H1 (cell line): ENCODE measurements at regions not wholly inside any gene's neighbourhood (a gene's known extent, or its start where the extent isn't known, plus 50 kb on each side); places are given as distances from the start of the nearest gene placed in this dataset.

Experiments used
- CTCF ChIA-PET: fragments of 300-600 bp; sonication (Branson Sonifier 250); formaldehyde crosslinking; loops from one replicate; lab custom pipeline; 2021; ENCODE audit not compliant: partially characterized antibody; lab: Charles Lee
- POLR2A ChIA-PET: fragments of 300-600 bp; sonication (Branson Sonifier 250); formaldehyde crosslinking; loops from one replicate; lab custom pipeline; 2021; ENCODE audit warnings: inconsistent platforms; ENCODE audit not compliant: partially characterized antibody; lab: Charles Lee
- DNase-seq, 2 experiments: peaks; one replicate each; pipeline versions ENCODE4 v3.0.0 to v3.0.0-alpha.2; 2010 to 2022; ENCODE audit warnings: low spot score in 2 of 2, low read depth in 1 of 2, mixed read lengths in 1 of 2
- FAIRE-seq: peaks from 2 replicates; lab custom pipeline; 2011; peaks lifted over from hg19 to GRCh38; lab: Jason Lieb, UNC
- H2AFZ ChIP-seq: 2 replicates; pipeline ENCODE4 v1.8.1; 2012; ENCODE audit warnings: low read length, inconsistent platforms
- H2AK5ac ChIP-seq: 2 replicates; pipeline ENCODE4 v1.6.1; 2013; ENCODE audit warnings: low read depth, low read length
- H2BK120ac ChIP-seq: replicated peaks from 2 replicates; pipeline ENCODE3; 2013; ENCODE audit warnings: low read depth, low read length, inconsistent platforms
- H2BK12ac ChIP-seq: 2 replicates; pipeline ENCODE4 v1.6.1; 2013; ENCODE audit warnings: low read depth, low read length
- H2BK15ac ChIP-seq: 2 replicates; pipeline ENCODE4 v1.6.1; 2013; ENCODE audit warnings: low read length
- H2BK20ac ChIP-seq: 2 replicates; pipeline ENCODE4 v1.6.1; 2013; ENCODE audit warnings: low read length
- H2BK5ac ChIP-seq: 2 replicates; pipeline ENCODE4 v1.6.1; 2013; ENCODE audit warnings: low read depth, low read length
- H3K14ac ChIP-seq: 2 replicates; pipeline ENCODE4 v1.6.1; 2013; ENCODE audit warnings: inconsistent platforms; ENCODE audit not compliant: insufficient read length
- H3K18ac ChIP-seq: 2 replicates; pipeline ENCODE4 v1.6.1; 2013; ENCODE audit warnings: low read length; ENCODE audit errors: extremely low read depth
- H3K23ac ChIP-seq: 2 replicates; pipeline ENCODE4 v1.6.1; 2013; ENCODE audit warnings: inconsistent platforms; ENCODE audit not compliant: insufficient read length
- H3K23me2 ChIP-seq: 2 replicates; pipeline ENCODE4 v1.6.1; 2013; ENCODE audit warnings: low read depth, low read length
- H3K27ac ChIP-seq: 2 replicates; pipeline ENCODE4 v1.6.1; 2011; ENCODE audit warnings: low read depth, low read length, inconsistent platforms
- H3K27me3 ChIP-seq, 4 experiments: replicated peaks in 1 of 4; 1 replicate in 1 of 4; 2 replicates in 3 of 4; pipeline versions ENCODE4 v1.6.1 to v1.8.1; 2011 to 2013; ENCODE audit warnings: low read length in 3 of 4, mild to moderate bottlenecking in 3 of 4, inconsistent platforms in 2 of 4, mixed read lengths in 2 of 4, moderate library complexity in 1 of 4; ENCODE audit not compliant: control insufficient read depth in 3 of 4, insufficient read depth in 3 of 4; ENCODE audit errors: extremely low read depth in 1 of 4
- H3K36me3 ChIP-seq, 4 experiments: 2 replicates each; pipeline versions ENCODE4 v1.6.1 to v1.8.1; 2011 to 2013; ENCODE audit warnings: mild to moderate bottlenecking in 4 of 4, low read length in 3 of 4, moderate library complexity in 2 of 4, control low read depth in 1 of 4, inconsistent platforms in 1 of 4; ENCODE audit not compliant: insufficient read depth in 4 of 4, control insufficient read depth in 2 of 4
- H3K4ac ChIP-seq: replicated peaks from 2 replicates; pipeline ENCODE3; 2013; ENCODE audit warnings: low read length, low read depth, mixed read lengths, inconsistent platforms; ENCODE audit not compliant: insufficient read length
- H3K4me1 ChIP-seq, 4 experiments: replicated peaks in 1 of 4; 1 replicate in 1 of 4; 2 replicates in 3 of 4; pipeline versions ENCODE4 v1.6.1 to v1.8.1; 2011 to 2013; ENCODE audit warnings: low read length in 3 of 4, inconsistent platforms in 2 of 4, mixed read lengths in 1 of 4; ENCODE audit not compliant: insufficient read depth in 4 of 4, control insufficient read depth in 3 of 4
- H3K4me2 ChIP-seq, 2 experiments: 2 replicates each; pipeline versions ENCODE4 v1.6.1 to v1.8.1; 2011 to 2013; ENCODE audit warnings: low read depth in 2 of 2, low read length in 2 of 2, control low read depth in 1 of 2, inconsistent platforms in 1 of 2, mild to moderate bottlenecking in 1 of 2; ENCODE audit not compliant: insufficient read depth in 1 of 2
- H3K4me3 ChIP-seq, 4 experiments: fragments of 200-600, 300-600 bp in 1 of 4; sonication (generic), shearing (Covaris generic), sonication (Bioruptor Twin) in 1 of 4; 2 replicates each; pipeline versions ENCODE4 v1.5.1 to v1.8.1; 2011 to 2016; ENCODE audit warnings: low read length in 4 of 4, low read depth in 3 of 4, control low read depth in 2 of 4, inconsistent platforms in 2 of 4, mild to moderate bottlenecking in 2 of 4, mixed read lengths in 1 of 4, moderate library complexity in 1 of 4; ENCODE audit not compliant: insufficient read depth in 2 of 4; ENCODE audit errors: extremely low read depth in 1 of 4
- H3K56ac ChIP-seq: replicated peaks from 2 replicates; pipeline ENCODE3; 2013; ENCODE audit warnings: low read depth, mild to moderate bottlenecking, mixed read lengths, low read length, inconsistent platforms; ENCODE audit not compliant: insufficient read length
- H3K79me1 ChIP-seq: 2 replicates; pipeline ENCODE4 v1.6.1; 2013; ENCODE audit warnings: low read depth, low read length, control low read depth
- H3K79me2 ChIP-seq, 2 experiments: 2 replicates each; pipeline versions ENCODE4 v1.6.1 to v1.8.1; 2012 to 2013; ENCODE audit warnings: low read length in 2 of 2, mild to moderate bottlenecking in 2 of 2, inconsistent platforms in 1 of 2; ENCODE audit not compliant: insufficient read depth in 2 of 2, control insufficient read depth in 1 of 2
- H3K9ac ChIP-seq, 4 experiments: replicated peaks in 1 of 4; 1 replicate in 1 of 4; 2 replicates in 3 of 4; pipeline versions ENCODE4 v1.6.1 to v1.8.1; 2011 to 2013; ENCODE audit warnings: low read depth in 3 of 4, low read length in 3 of 4, control low read depth in 2 of 4, mild to moderate bottlenecking in 2 of 4, moderate library complexity in 2 of 4, inconsistent platforms in 1 of 4; ENCODE audit errors: extremely low read depth in 1 of 4
- H3K9me3 ChIP-seq, 2 experiments: 2 replicates each; pipeline versions ENCODE4 v1.6.1 to v1.8.1; 2012 to 2013; ENCODE audit warnings: mild to moderate bottlenecking in 2 of 2, moderate library complexity in 2 of 2, control low read depth in 1 of 2, inconsistent platforms in 1 of 2, low read depth in 1 of 2, low read length in 1 of 2, mixed read lengths in 1 of 2; ENCODE audit not compliant: insufficient read depth in 2 of 2
- H4K20me1 ChIP-seq, 2 experiments: replicated peaks in 1 of 2; 2 replicates each; pipeline versions ENCODE3 to v1.8.1; 2011 to 2013; ENCODE audit warnings: inconsistent platforms in 2 of 2, low read length in 2 of 2, mild to moderate bottlenecking in 1 of 2; ENCODE audit not compliant: insufficient read depth in 2 of 2, control insufficient read depth in 1 of 2
- H4K5ac ChIP-seq: 2 replicates; pipeline ENCODE4 v1.6.1; 2013; ENCODE audit warnings: low read length, low read depth, mixed read lengths, inconsistent platforms; ENCODE audit not compliant: insufficient read length
- H4K8ac ChIP-seq: 2 replicates; pipeline ENCODE4 v1.8.0; 2013; ENCODE audit warnings: mild to moderate bottlenecking, moderate library complexity, low read length, inconsistent platforms; ENCODE audit not compliant: insufficient read depth; ENCODE audit errors: extremely low read depth
- H4K91ac ChIP-seq: replicated peaks from 2 replicates; pipeline ENCODE3; 2013; ENCODE audit warnings: low read length, mixed read lengths, inconsistent platforms; ENCODE audit not compliant: insufficient read length
- GABPA ChIP-seq: IDR thresholded peaks from 2 replicates; pipeline ENCODE4 v1.6.1; 2011; ENCODE audit warnings: mild to moderate bottlenecking, low read length, moderate library complexity, borderline replicate concordance; ENCODE audit not compliant: insufficient read depth
- KDM1A ChIP-seq: fragments of 200-600, 300-600 bp; sonication (generic); IDR thresholded peaks from 2 replicates; pipeline ENCODE4 v1.7.1; 2016; ENCODE audit warnings: mild to moderate bottlenecking, low read length, borderline replicate concordance
- TAF1 ChIP-seq: IDR thresholded peaks from 2 replicates; pipeline ENCODE4 v1.6.1; 2011; ENCODE audit warnings: mild to moderate bottlenecking, low read depth, low read length
- YY1 ChIP-seq: IDR thresholded peaks from 2 replicates; pipeline ENCODE4 v1.6.1; 2011; ENCODE audit warnings: low read depth, mild to moderate bottlenecking, low read length
- WGBS, 2 experiments: shearing (Covaris generic) in 1 of 2; methylation state at CpG; one replicate each; pipeline versions ENCODE4 v1.1.6 to v1.1.7; 2013 to 2015; ENCODE audit warnings: low lambda C conversion rate in 2 of 2, mixed read lengths in 2 of 2, inconsistent platforms in 1 of 2, low coverage in 1 of 2, missing lambda C conversion rate in 1 of 2; ENCODE audit not compliant: insufficient replicate concordance in 2 of 2, insufficient coverage in 1 of 2, insufficient read length in 1 of 2; ENCODE audit errors: extremely low coverage in 1 of 2, missing lambda C conversion rate in 1 of 2; 5-methylcytosine and 5-hydroxymethylcytosine counted together

- H4K5ac ChIP-seq, result no peak overlapping the region
- no peaks in the 10 kb centered on the region for H3K4me1 ChIP-seq
- H3K9me3 ChIP-seq, result peaks cover 2 to 6% of the 10 kb centered on the region in 2 experiments; a peak in 3 of 4 replicates
- H4K8ac ChIP-seq, result no peak overlapping the region
- H3K18ac ChIP-seq, result no peak overlapping the region
- POLR2A ChIA-PET, result no interaction called here
- 96% methylated on average over 4 of the region's 4 CpGs; no CpG with 5 or more reads in 1 of the 2 experiments for WGBS, 2 experiments
- no peak overlapping the region for H3K4ac ChIP-seq
- no peak overlapping the region for H4K91ac ChIP-seq
- TF ChIP-seq KDM1A (no peak), TAF1 (no peak), GABPA (no peak), YY1 (no peak)
- TF ChIP-seq, all 59 proteins: peak for 0
- FAIRE-seq, result no peak
- Histone ChIP-seq H2BK20ac (no peak overlapping the region), H2AK5ac (no peak overlapping the region), H3K4me3 (no peak overlapping the region), H2AFZ (no peak overlapping the region), H2BK120ac (no peak overlapping the region), H2BK15ac (no peak overlapping the region), H3K27me3 (no peaks in the 10 kb centered on the region), H2BK5ac (no peak overlapping the region), H3K4me2 (no peak overlapping the region), H3K27ac (no peak overlapping the region), H3K23me2 (no peaks in the 10 kb centered on the region), H3K9ac (no peak overlapping the region), H2BK12ac (no peak overlapping the region), H3K36me3 (no peaks in the 10 kb centered on the region), H4K20me1 (no peaks in the 10 kb centered on the region), H3K79me1 (no peaks in the 10 kb centered on the region), H3K14ac (no peak overlapping the region), H3K56ac (no peak overlapping the region), H3K23ac (no peak overlapping the region), H3K79me2 (no peaks in the 10 kb centered on the region)
- no peak for DNase-seq
- CTCF ChIA-PET, result interaction anchor here (0.6 to 1.4 kb wide), 2 partner anchors 65 to 110 kb away, joined by 3 read pairs; no protein-coding TSS in a partner anchor
Observed at GRCh38 chr17:77032929-77033328, 107.8 kb upstream of the SEC14L1 start.
